ENCODE measurements at regions not wholly inside any gene's neighbourhood (a gene's known extent, or its start where the extent isn't known, plus 50 kb on each side); places are given as distances from the start of the nearest gene placed in this dataset.

GRCh38 chr14:51439896-51440295 is 199.8 kb downstream of the TMX1 start:
- POLR2A ChIA-PET: no interaction called here
- no peaks in the 10 kb centered on the region for H4K20me1 ChIP-seq (replicated peaks; ENCODE audit: control insufficient read depth, extremely low read depth, insufficient read depth, low read length)
- dilution Hi-C loops (cut with MboI; ENCODE audit: extremely low pct_ligation_motif_present, low sequenced_read_pairs) (no loop called here), intact Hi-C loops (cut with micrococcal nuclease) (no loop called here)
- no peak overlapping the region for H3K4me3 ChIP-seq (replicated peaks in 1 of 3; ENCODE audit: insufficient read depth in 1 of 3, low read depth in 1 of 3, low read length in 3 of 3)
- TF ChIP-seq, protein P1, sequence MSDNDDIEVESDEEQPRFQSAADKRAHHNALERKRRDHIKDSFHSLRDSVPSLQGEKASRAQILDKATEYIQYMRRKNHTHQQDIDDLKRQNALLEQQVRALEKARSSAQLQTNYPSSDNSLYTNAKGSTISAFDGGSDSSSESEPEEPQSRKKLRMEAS (IDR thresholded peaks at IDR 0.05; ENCODE audit: insufficient read depth, insufficient read length): no peak
- TF ChIP-seq, protein P2, sequence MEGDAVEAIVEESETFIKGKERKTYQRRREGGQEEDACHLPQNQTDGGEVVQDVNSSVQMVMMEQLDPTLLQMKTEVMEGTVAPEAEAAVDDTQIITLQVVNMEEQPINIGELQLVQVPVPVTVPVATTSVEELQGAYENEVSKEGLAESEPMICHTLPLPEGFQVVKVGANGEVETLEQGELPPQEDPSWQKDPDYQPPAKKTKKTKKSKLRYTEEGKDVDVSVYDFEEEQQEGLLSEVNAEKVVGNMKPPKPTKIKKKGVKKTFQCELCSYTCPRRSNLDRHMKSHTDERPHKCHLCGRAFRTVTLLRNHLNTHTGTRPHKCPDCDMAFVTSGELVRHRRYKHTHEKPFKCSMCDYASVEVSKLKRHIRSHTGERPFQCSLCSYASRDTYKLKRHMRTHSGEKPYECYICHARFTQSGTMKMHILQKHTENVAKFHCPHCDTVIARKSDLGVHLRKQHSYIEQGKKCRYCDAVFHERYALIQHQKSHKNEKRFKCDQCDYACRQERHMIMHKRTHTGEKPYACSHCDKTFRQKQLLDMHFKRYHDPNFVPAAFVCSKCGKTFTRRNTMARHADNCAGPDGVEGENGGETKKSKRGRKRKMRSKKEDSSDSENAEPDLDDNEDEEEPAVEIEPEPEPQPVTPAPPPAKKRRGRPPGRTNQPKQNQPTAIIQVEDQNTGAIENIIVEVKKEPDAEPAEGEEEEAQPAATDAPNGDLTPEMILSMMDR (IDR thresholded peaks at IDR 0.05; ENCODE audit: extremely low read depth in 1 of 2, insufficient read depth in 1 of 2, low read depth in 1 of 2, low read length in 2 of 2): no peak
- TF ChIP-seq POLR2AphosphoS5 (IDR thresholded peaks at IDR 0.05; ENCODE audit: insufficient read depth, low read depth, low read length) (no peak), JUN (IDR thresholded peaks at IDR 0.05; ENCODE audit: borderline replicate concordance, insufficient read depth, insufficient read length, low read depth) (no peak), EZH2 (IDR thresholded peaks at IDR 0.05; ENCODE audit: borderline replicate concordance, low read depth, low read length, severe bottlenecking) (no peak), GATA2 (IDR thresholded peaks at IDR 0.05; ENCODE audit: insufficient read depth, insufficient read length, low read depth, low read length) (no peak), POLR2A (IDR thresholded peaks at IDR 0.05; ENCODE audit: low read depth, low read length) (no peak), FOS (IDR thresholded peaks at IDR 0.05; ENCODE audit: borderline replicate concordance, insufficient read depth, low read length) (no peak), MYC (IDR thresholded peaks at IDR 0.05; ENCODE audit: low read depth, low read length) (no peak)
- no peak for FAIRE-seq
- CTCF ChIA-PET: interaction anchor here (0.7 to 2.2 kb wide), 5 partner anchors 9 to 55 kb away, joined by 3 to 5 read pairs (median 4); no protein-coding TSS in a partner anchor
- no peaks in the 10 kb centered on the region for H3K36me3 ChIP-seq (ENCODE audit: control insufficient read depth in 2 of 2, extremely low read depth in 1 of 2, insufficient read depth in 2 of 2, low read length in 2 of 2)
- DNase-seq (ENCODE audit: low read depth, low spot score): no peak
- no peaks in the 10 kb centered on the region for H3K27me3 ChIP-seq (ENCODE audit: control insufficient read depth in 2 of 2, insufficient read depth in 2 of 2, low read length in 2 of 2)
- H2AFZ ChIP-seq (ENCODE audit: low read depth, low read length): no peak overlapping the region
- H3K27ac ChIP-seq (ENCODE audit: insufficient read depth, low read depth, low read length): no peak overlapping the region
- H3K79me2 ChIP-seq (ENCODE audit: control insufficient read depth, insufficient read depth, low read length): no peaks in the 10 kb centered on the region
- no peaks in the 10 kb centered on the region for H3K9me3 ChIP-seq (replicated peaks; ENCODE audit: control insufficient read depth, insufficient read depth, low read length)
- H3K4me1 ChIP-seq (ENCODE audit: control insufficient read depth, extremely low read depth, insufficient read depth, low read length): peaks cover 21% of the 10 kb centered on the region
- H3K9me1 ChIP-seq (replicated peaks; ENCODE audit: control insufficient read depth, extremely low read depth, insufficient read depth, low read length): no peaks in the 10 kb centered on the region
- no peak overlapping the region for H3K4me2 ChIP-seq (ENCODE audit: insufficient read depth, low read length)
- no TSS peak for BruUV-seq (replicated peaks)
- no peak overlapping the region for H3K9ac ChIP-seq (replicated peaks; ENCODE audit: extremely low read depth, insufficient read depth, low read length)

Measured in endothelial cell of umbilical vein (primary cell).